ENCODE measurements at regions not wholly inside any gene's neighbourhood (a gene's known extent, or its start where the extent isn't known, plus 50 kb on each side); places are given as distances from the start of the nearest gene placed in this dataset.

DNA sequence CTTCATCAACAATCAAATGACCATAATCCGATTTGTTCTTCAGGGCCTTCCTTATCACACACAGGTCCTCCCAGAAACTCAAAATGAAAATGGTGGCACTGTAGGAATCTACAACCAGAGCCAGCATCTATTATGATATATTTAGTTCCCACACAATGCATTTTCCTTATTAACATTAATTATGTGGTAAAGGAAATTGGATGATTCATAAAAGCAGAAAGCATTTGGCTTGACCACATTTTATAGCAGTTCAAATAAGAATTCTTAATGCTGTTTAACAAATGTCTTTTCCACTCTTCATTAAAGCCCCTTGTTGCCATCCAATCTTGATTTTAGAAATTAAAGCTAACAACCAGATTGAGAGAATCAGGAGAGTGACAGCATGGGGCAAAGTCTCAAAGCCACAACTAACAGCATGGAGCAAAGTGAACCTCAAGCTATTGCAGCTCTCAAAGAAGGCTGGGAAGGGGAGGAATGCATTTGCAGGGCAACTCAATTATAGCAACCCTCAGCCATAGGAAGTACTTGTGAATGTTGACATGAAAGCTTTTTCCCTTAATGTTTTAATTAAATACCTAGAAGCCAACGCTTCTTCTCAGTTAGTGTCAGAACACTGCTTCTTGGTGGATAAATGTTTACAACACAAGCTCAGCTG lies 549.1 kb downstream of the NXPH1 start:
- ChIA-PET POLR2A (no interaction called here), CTCF (no interaction called here)
- TF ChIP-seq, protein P1, sequence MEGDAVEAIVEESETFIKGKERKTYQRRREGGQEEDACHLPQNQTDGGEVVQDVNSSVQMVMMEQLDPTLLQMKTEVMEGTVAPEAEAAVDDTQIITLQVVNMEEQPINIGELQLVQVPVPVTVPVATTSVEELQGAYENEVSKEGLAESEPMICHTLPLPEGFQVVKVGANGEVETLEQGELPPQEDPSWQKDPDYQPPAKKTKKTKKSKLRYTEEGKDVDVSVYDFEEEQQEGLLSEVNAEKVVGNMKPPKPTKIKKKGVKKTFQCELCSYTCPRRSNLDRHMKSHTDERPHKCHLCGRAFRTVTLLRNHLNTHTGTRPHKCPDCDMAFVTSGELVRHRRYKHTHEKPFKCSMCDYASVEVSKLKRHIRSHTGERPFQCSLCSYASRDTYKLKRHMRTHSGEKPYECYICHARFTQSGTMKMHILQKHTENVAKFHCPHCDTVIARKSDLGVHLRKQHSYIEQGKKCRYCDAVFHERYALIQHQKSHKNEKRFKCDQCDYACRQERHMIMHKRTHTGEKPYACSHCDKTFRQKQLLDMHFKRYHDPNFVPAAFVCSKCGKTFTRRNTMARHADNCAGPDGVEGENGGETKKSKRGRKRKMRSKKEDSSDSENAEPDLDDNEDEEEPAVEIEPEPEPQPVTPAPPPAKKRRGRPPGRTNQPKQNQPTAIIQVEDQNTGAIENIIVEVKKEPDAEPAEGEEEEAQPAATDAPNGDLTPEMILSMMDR (IDR thresholded peaks at IDR 0.05; ENCODE audit: insufficient read depth, low read length, missing control alignments), result no peak
- H3K4me3 ChIP-seq (ENCODE audit: low read depth, low read length), result no peak overlapping the region
- DNase-seq (ENCODE audit: low read depth, low spot score), result no peak

DNA sequence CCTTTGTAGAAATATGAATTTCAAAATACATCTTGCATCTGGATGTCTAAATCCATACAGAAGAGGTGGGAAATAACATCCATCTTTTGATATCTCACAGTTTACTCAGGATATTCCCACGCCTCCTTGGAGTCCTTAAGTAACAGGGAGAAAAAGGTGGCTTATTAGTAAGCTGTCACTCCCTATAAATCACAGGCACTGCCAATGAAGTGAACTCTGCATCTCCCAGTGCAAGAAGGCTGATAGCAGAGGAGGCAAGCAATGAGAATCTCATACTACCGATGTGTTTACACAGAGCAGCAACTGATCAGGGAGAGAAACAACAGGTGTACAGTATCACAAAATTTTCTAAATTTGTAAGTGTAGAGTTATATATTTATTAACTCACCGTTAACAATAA lies 551.8 kb downstream of the NXPH1 start:
- no peak overlapping the region for H3K4me3 ChIP-seq (ENCODE audit: low read depth, low read length)
- DNase-seq (ENCODE audit: low read depth, low spot score), result no peak
- TF ChIP-seq, protein P1 (IDR thresholded peaks at IDR 0.05; ENCODE audit: insufficient read depth, low read length, missing control alignments), result no peak
- ChIA-PET CTCF (no interaction called here), POLR2A (no interaction called here)

DNA sequence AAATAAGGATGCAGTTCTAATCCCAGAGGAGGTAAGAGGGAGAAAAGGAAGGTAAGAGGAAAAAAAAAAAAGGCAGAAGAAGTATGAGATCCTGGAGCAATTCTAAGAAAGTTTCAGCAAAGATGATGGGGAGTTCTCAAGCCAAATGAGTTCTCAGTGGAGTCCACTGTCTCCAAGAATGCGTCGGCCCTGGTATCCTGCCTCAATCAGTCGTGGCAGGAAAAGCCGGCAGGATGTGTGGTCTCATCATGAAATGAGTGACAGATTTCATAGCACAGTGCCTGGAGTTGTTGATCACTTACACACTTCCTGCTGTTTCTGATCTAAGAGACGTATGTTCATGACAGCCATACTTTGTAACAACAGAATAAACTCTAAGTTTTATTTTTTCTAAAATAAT lies 554.9 kb downstream of the NXPH1 start:
- DNase-seq (ENCODE audit: low read depth, low spot score), result no peak
- POLR2A ChIA-PET, result no interaction called here
- TF ChIP-seq, protein P1 (IDR thresholded peaks at IDR 0.05; ENCODE audit: insufficient read depth, low read length, missing control alignments), result no peak
- CTCF ChIA-PET, result no interaction called here
- H3K4me3 ChIP-seq (ENCODE audit: low read depth, low read length), result no peak overlapping the region

DNA sequence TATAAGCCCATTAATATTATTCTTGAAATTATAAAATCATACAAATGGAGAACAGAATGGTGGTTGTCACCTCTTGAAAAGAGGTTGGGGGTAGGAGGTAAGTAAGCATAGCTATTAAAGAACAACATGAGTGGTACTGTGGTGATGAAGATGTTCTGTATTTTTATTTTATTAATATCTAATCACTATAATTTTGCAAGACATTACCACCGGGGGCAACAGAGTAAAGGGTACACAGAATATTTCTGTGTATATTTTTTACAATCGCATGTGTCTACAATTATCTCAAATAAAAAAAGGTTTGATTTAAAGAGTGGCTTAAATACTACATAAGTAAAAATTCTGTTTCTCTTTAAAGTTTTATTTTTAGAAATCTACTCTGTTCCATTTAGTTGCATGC lies 557.8 kb downstream of the NXPH1 start:
- ChIA-PET POLR2A (no interaction called here), CTCF (no interaction called here)
- H3K4me3 ChIP-seq (ENCODE audit: low read depth, low read length), result no peak overlapping the region
- DNase-seq (ENCODE audit: low read depth, low spot score), result no peak
- TF ChIP-seq, protein P1 (IDR thresholded peaks at IDR 0.05; ENCODE audit: insufficient read depth, low read length, missing control alignments), result no peak

DNA sequence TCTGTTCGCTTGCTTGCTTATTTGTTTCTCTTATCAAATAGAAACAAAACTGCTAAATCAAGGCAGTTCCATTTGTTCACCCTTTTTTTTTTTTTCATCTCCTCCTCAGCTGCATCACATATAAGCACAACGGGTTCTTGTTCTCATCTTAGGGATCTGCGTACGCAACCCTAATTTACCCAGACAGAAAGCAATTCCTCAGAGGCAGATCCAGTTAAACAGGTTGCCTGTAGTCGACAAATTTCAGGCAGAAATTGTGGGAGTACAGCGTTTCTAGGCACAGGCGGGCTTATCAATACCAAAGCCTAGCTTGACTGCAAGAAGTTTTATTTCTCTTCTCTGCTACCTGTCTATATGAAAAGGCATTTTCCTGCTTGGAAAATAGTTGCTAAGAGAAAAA lies 565.4 kb downstream of the NXPH1 start:
- CTCF ChIA-PET, result no interaction called here

DNA sequence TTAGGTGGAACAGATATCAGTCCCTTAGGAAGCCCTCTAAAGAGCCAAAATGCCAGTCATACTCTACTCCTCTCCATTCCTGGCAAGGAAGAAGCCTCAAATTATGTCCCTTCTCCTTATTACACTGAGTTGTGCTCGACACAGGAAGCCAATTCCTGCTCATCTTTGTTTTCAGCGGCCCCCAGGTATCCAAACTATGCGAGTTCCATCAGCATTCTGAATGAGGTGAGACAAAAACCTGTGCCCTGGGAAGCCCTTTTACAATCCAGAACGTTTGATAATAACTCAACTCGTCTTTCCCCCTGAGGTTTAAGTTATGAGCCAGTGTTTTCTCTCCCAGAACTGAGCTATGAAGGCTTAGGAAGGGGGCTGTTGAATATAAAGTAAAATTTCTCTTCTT lies 580.5 kb downstream of the NXPH1 start:
- ChIA-PET POLR2A (no interaction called here), CTCF (no interaction called here)
- no peak overlapping the region for H3K4me3 ChIP-seq (ENCODE audit: low read depth, low read length)
- TF ChIP-seq, protein P1 (IDR thresholded peaks at IDR 0.05; ENCODE audit: insufficient read depth, low read length, missing control alignments), result no peak
- DNase-seq (ENCODE audit: low read depth, low spot score), result no peak

More for the DNA sequence above, 565.4 kb downstream of the NXPH1 start:
- no peak for DNase-seq (ENCODE audit: low read depth, low spot score)
- TF ChIP-seq, protein P1 (IDR thresholded peaks at IDR 0.05; ENCODE audit: insufficient read depth, low read length, missing control alignments), result no peak
- no peak overlapping the region for H3K4me3 ChIP-seq (ENCODE audit: low read depth, low read length)
- POLR2A ChIA-PET, result no interaction called here

Measured in AG04449 (cell line).